OCI-LY1 (cell line): ENCODE measurements at regions not wholly inside any gene's neighbourhood (a gene's known extent, or its start where the extent isn't known, plus 50 kb on each side); places are given as distances from the start of the nearest gene placed in this dataset.

Source experiments
- H2AFZ ChIP-seq: fragments of 200-600 bp; sonication (generic), shearing (Covaris generic); 2 replicates; pipeline ENCODE4 v1.6.0; 2014; ENCODE audit warnings: antibody characterized with exemption, mild to moderate bottlenecking, low read length
- H3F3A ChIP-seq: fragments of 200-600 bp; sonication (generic), shearing (Covaris generic); 2 replicates; pipeline ENCODE4 v1.6.0; 2014; ENCODE audit warnings: mild to moderate bottlenecking, antibody characterized with exemption, low read length, moderate library complexity; ENCODE audit not compliant: insufficient read depth
- H3K27ac ChIP-seq: fragments of 200-600 bp; sonication (generic); 2 replicates; pipeline ENCODE4 v1.5.1; 2014; ENCODE audit warnings: low read length, mixed run types, mild to moderate bottlenecking, low read depth; ENCODE audit not compliant: poor library complexity, severe bottlenecking
- H3K27me3 ChIP-seq: fragments of 200-600 bp; sonication (generic); 2 replicates; pipeline ENCODE4 v1.6.0; 2014; ENCODE audit warnings: antibody characterized with exemption, mild to moderate bottlenecking, low read length, moderate library complexity; ENCODE audit not compliant: insufficient read depth
- H3K36me3 ChIP-seq: fragments of 200-600 bp; sonication (generic); 2 replicates; pipeline ENCODE4 v1.6.1; 2014; ENCODE audit warnings: mild to moderate bottlenecking, antibody characterized with exemption, low read length, moderate library complexity, mixed read lengths; ENCODE audit not compliant: insufficient read depth
- H3K4me1 ChIP-seq: fragments of 200-600 bp; sonication (generic); 2 replicates; pipeline ENCODE4 v1.5.1; 2014; ENCODE audit warnings: mild to moderate bottlenecking, low read length, moderate library complexity; ENCODE audit not compliant: insufficient read depth, severe bottlenecking
- H3K4me2 ChIP-seq: fragments of 200-600 bp; sonication (generic), shearing (Covaris generic); 2 replicates; pipeline ENCODE4 v1.6.1; 2014; ENCODE audit warnings: low read length
- H3K4me3 ChIP-seq: fragments of 200-600 bp; sonication (generic); 2 replicates; pipeline ENCODE4 v1.5.1; 2014; ENCODE audit warnings: low read length, low read depth, mild to moderate bottlenecking, mixed read lengths; ENCODE audit not compliant: poor library complexity, severe bottlenecking
- H3K79me2 ChIP-seq: fragments of 200-600 bp; shearing (Covaris generic); 2 replicates; pipeline ENCODE4 v1.6.1; 2016; ENCODE audit warnings: mixed run types, low read length, mixed read lengths; ENCODE audit not compliant: insufficient read depth
- H3K9ac ChIP-seq: fragments of 200-600 bp; sonication (generic), shearing (Covaris generic); 2 replicates; pipeline ENCODE4 v1.6.1; 2014; ENCODE audit warnings: mild to moderate bottlenecking, low read length, mixed read lengths
- H3K9me2 ChIP-seq: fragments of 200-600 bp; sonication (generic), shearing (Covaris generic); 2 replicates; pipeline ENCODE4 v1.6.1; 2014; ENCODE audit warnings: low read depth, mild to moderate bottlenecking, low read length, mixed read lengths
- H3K9me3 ChIP-seq: fragments of 200-600 bp; shearing (Covaris generic); 2 replicates; pipeline ENCODE4 v1.6.1; 2014; ENCODE audit warnings: low read length, mixed read lengths
- H4K20me1 ChIP-seq: fragments of 200-600 bp; sonication (generic), shearing (Covaris generic); 2 replicates; pipeline ENCODE4 v1.6.0; 2016; ENCODE audit warnings: mild to moderate bottlenecking, low read length; ENCODE audit not compliant: insufficient read depth
- EZH2 ChIP-seq: fragments of 200-600 bp; sonication (generic), shearing (Covaris generic); IDR thresholded peaks from 2 replicates; pipeline ENCODE4 v1.8.0; 2017; ENCODE audit warnings: borderline replicate concordance, mixed run types, mild to moderate bottlenecking, antibody characterized with exemption, low read length, moderate library complexity, mixed read lengths
- TF ChIP-seq, protein P1 (sequence below): fragments of 200-600 bp; sonication (generic), shearing (Covaris generic); IDR thresholded peaks from 2 replicates; pipeline ENCODE4 v1.5.1; 2017; ENCODE audit warnings: mild to moderate bottlenecking, antibody characterized with exemption, low read length, moderate library complexity, mixed read lengths

DNA sequence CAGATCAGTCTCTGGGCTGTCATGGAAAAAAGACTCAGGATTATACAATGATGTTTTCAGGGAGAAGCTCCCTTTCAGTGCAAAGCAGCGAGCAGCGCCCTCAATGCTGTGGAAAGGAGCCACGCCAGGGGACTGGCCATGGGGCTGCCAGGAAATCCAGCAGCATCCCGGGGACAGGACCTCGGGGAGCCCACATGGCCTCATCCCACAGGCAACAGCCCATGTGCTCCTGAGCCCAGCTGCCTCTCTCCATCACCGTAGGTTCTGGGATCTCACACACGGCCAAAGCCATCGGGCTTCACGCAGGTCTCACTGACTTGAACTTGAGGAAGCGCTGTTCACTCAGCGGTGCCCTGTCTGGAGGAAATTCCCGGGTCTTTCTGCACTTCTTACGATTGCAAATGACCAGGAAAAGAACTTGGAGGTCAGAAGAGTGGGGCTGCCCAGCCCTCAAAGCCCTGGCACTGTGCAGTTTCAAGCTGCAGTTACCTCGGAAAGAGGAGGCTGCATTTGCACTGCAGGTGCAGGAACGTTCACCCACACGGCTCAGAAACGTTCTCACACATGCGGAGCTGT is 125.9 kb upstream of the THBS2 start:
- Histone ChIP-seq H3K27me3 (no peaks in the 10 kb centered on the region), H3K4me3 (no peak overlapping the region)

DNA sequence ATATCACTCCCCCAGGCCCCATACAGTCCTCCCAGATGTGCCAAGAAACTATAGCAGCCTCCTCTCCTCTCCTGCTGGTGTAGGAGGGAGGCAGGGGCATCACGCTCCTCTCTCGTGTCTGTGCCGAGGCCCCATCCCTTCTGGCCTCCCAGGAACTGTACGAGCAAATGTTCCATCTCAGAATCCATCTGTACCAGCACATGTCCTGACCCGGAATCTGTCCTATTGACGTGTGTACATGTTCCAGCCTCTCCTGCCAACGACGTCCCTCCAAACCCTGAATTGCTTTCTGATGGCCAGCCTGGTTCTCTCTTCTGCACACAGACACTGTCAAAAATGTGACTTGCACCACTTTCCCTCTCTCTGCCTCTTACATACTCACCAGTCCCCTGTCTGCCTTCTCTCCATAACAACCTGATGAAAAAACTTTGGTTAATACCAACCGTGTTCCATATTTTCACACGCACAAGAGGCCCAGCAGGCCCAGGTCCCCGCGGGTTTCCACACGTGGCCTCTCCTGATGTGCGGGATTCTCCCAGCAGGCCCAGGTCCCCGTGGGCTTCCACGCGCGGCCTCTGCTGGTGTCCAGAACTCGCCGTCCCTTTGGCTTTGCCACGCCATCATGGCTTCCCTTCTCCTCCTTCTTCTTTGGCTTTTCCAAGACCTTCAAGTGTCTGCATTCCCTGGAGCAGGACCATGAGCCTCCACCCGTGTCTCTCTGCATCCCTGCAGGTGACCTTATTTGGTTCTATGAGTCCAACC is 125.2 kb upstream of the THBS2 start:
- TF ChIP-seq, protein P1, sequence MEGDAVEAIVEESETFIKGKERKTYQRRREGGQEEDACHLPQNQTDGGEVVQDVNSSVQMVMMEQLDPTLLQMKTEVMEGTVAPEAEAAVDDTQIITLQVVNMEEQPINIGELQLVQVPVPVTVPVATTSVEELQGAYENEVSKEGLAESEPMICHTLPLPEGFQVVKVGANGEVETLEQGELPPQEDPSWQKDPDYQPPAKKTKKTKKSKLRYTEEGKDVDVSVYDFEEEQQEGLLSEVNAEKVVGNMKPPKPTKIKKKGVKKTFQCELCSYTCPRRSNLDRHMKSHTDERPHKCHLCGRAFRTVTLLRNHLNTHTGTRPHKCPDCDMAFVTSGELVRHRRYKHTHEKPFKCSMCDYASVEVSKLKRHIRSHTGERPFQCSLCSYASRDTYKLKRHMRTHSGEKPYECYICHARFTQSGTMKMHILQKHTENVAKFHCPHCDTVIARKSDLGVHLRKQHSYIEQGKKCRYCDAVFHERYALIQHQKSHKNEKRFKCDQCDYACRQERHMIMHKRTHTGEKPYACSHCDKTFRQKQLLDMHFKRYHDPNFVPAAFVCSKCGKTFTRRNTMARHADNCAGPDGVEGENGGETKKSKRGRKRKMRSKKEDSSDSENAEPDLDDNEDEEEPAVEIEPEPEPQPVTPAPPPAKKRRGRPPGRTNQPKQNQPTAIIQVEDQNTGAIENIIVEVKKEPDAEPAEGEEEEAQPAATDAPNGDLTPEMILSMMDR: no peak
- no peak for TF ChIP-seq EZH2
- Histone ChIP-seq H3K27ac (no peak overlapping the region), H4K20me1 (no peaks in the 10 kb centered on the region), H3F3A (no peaks in the 10 kb centered on the region), H3K9me3 (peaks cover 4% of the 10 kb centered on the region; the same call in 1 of the 2 replicates), H3K27me3 (no peaks in the 10 kb centered on the region), H3K79me2 (no peaks in the 10 kb centered on the region), H3K4me3 (no peak overlapping the region), H3K36me3 (no peaks in the 10 kb centered on the region), H3K9me2 (no peaks in the 10 kb centered on the region), H3K4me2 (no peak overlapping the region), H3K4me1 (no peaks in the 10 kb centered on the region), H3K9ac (no peak overlapping the region), H2AFZ (no peak overlapping the region)

More for the DNA sequence above, 125.9 kb upstream of the THBS2 start:
- Histone ChIP-seq H3K27ac (no peak overlapping the region), H3K9me2 (no peaks in the 10 kb centered on the region), H3K9me3 (peaks cover 4% of the 10 kb centered on the region; the same call in 1 of the 2 replicates), H4K20me1 (no peaks in the 10 kb centered on the region), H2AFZ (no peak overlapping the region), H3K4me1 (no peaks in the 10 kb centered on the region), H3K79me2 (no peaks in the 10 kb centered on the region), H3K4me2 (no peak overlapping the region), H3K9ac (no peak overlapping the region), H3F3A (no peaks in the 10 kb centered on the region), H3K36me3 (no peaks in the 10 kb centered on the region)
- TF ChIP-seq EZH2: no peak
- TF ChIP-seq, protein P1: no peak

DNA sequence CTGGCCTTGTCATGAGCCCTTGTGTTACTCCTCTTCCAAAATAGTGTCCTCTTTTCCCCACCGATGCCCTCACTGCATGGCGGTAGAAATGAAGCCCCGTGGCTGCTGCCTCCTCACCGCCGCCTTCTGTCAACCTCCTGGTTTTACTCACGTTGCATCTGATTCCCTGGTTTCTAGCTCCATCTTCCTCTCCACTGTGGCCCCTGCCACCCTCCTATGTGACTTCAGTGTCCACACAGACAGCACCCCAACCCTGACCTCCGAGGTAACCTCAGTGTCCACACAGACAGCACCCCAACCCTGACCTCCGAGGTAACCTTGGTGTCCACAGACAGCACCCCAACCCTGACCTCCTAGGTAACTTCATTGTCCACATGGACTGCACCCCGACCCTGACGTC is 122.8 kb upstream of the THBS2 start:
- TF ChIP-seq, protein P1: no peak
- TF ChIP-seq EZH2: no peak
- H3K27me3 ChIP-seq: no peaks in the 10 kb centered on the region
- H3K27ac ChIP-seq: no peak overlapping the region
- no peak overlapping the region for H3K4me3 ChIP-seq
- H3K36me3 ChIP-seq: no peaks in the 10 kb centered on the region
- no peaks in the 10 kb centered on the region for H3F3A ChIP-seq
- peaks cover 4% of the 10 kb centered on the region; the same call in 1 of the 2 replicates for H3K9me3 ChIP-seq
- H3K9ac ChIP-seq: no peak overlapping the region
- H3K9me2 ChIP-seq: no peaks in the 10 kb centered on the region
- H2AFZ ChIP-seq: no peak overlapping the region
- H3K4me2 ChIP-seq: no peak overlapping the region
- no peaks in the 10 kb centered on the region for H3K4me1 ChIP-seq
- no peaks in the 10 kb centered on the region for H4K20me1 ChIP-seq
- no peaks in the 10 kb centered on the region for H3K79me2 ChIP-seq
